Naive B cell (primary cell): ENCODE measurements at regions not wholly inside any gene's neighbourhood (a gene's known extent, or its start where the extent isn't known, plus 50 kb on each side); places are given as distances from the start of the nearest gene placed in this dataset.
A peak's percentile ranks its signal among the peaks of the same experiment; 100 is the strongest.

Source experiments
- ATAC-seq, 2 donors: fragments of 150-1000 bp; cut with Tn5 transposase; 2 replicates each; pipeline ENCODE4 v1.10.0; 2021; ENCODE audit warnings: low read depth in 2 of 2, mild to moderate bottlenecking in 2 of 2, moderate library complexity in 2 of 2
- DNase-seq: peaks from one replicate; pipeline ENCODE4 v3.0.0; 2022
- H3K27ac Mint-ChIP-seq, 6 donors: one replicate each; pipeline ENCODE4 v1.8.0; 2020 to 2022; ENCODE audit warnings: mild to moderate bottlenecking in 6 of 6, mixed read lengths in 6 of 6, moderate library complexity in 5 of 6, inconsistent platforms in 2 of 6
- H3K27me3 Mint-ChIP-seq, 3 donors: one replicate each; pipeline ENCODE4 v1.8.0; 2021 to 2022; ENCODE audit warnings: mixed read lengths in 3 of 3, mild to moderate bottlenecking in 1 of 3
- H3K36me3 Mint-ChIP-seq, 2 donors: one replicate each; pipeline ENCODE4 v1.8.0; 2020 to 2022; ENCODE audit warnings: mixed read lengths in 2 of 2, inconsistent platforms in 1 of 2, mild to moderate bottlenecking in 1 of 2
- H3K4me1 Mint-ChIP-seq, 3 donors: one replicate each; pipeline ENCODE4 v1.8.0; 2020 to 2022; ENCODE audit warnings: mixed read lengths in 3 of 3, inconsistent platforms in 1 of 3, mild to moderate bottlenecking in 1 of 3, moderate library complexity in 1 of 3
- H3K4me3 Mint-ChIP-seq, 8 donors: one replicate each; pipeline ENCODE4 v1.8.0; 2020 to 2022; ENCODE audit warnings: mild to moderate bottlenecking in 8 of 8, mixed read lengths in 8 of 8, moderate library complexity in 8 of 8, inconsistent platforms in 2 of 8
- H3K9me3 Mint-ChIP-seq, 7 donors: one replicate each; pipeline ENCODE4 v1.8.0; 2020 to 2022; ENCODE audit warnings: mixed read lengths in 7 of 7, mild to moderate bottlenecking in 5 of 7, inconsistent platforms in 2 of 7, moderate library complexity in 1 of 7

DNA sequence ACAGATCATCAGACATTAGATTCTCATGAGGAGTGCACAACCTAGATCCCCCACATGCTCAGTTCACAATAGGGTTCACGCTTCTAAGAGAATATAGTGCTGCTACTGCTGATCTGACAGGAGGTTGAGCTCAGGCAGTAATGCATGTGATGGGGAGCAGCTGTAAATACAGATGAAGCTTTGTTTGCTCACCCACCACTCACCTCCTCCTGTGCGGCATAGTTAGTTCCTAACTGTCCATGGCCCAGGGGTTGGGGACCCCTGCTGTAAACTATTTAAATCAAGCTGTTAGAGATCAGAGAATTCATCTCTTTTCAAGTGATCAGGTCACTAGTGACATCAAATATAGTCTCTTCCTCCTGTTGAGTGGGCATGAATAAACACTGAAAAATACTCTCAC, 88.8 kb upstream of the ACVR2A start:
- ATAC-seq (no peak), DNase-seq (no peak)
- H3K27ac Mint-ChIP-seq, result no peak overlapping the region
- no peaks in the 10 kb centered on the region for H3K27me3 Mint-ChIP-seq
- H3K9me3 Mint-ChIP-seq, result no peaks in the 10 kb centered on the region
- no peaks in the 10 kb centered on the region for H3K4me1 Mint-ChIP-seq
- no peaks in the 10 kb centered on the region for H3K36me3 Mint-ChIP-seq
- H3K4me3 Mint-ChIP-seq, result no peak overlapping the region

DNA sequence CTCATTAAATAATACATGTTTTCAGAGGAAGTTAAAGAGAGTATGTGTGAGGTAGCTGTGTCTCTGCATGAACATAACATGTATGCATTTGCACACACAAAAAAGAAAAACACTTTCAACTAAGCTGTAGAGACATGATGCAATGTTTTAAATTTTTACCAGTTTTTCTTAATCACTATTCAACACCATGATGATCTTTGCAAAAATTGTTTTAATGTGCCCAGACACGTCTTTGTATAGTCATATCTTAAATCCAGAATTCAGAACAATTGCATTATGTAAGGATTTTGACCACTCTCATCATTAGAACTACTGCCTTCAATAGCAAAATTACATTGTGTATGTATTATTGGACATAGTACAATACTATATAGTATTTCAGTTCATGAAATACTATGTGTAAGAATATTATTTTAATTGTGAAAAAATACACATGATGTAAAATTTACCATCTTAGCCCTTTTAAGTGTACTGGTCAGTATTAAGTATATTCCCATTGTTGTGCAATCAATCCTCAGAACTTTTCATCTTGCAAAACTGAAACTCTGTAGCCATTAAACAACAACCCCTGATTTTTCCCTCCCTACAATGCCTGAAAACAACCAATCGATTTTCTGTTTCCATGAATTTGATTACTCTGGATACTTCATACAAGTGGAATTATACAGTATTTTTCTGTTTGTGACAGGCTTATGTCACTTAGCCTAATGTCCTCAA, 104.5 kb upstream of the ACVR2A start:
- ATAC-seq (no peak), DNase-seq (no peak)
- no peaks in the 10 kb centered on the region for H3K4me1 Mint-ChIP-seq
- peaks cover 0 to 11% (median 4%) of the 10 kb centered on the region in 7 donors for H3K9me3 Mint-ChIP-seq
- no peak overlapping the region for H3K4me3 Mint-ChIP-seq
- H3K27me3 Mint-ChIP-seq, result no peaks in the 10 kb centered on the region
- no peak overlapping the region for H3K27ac Mint-ChIP-seq
- no peaks in the 10 kb centered on the region for H3K36me3 Mint-ChIP-seq

GRCh38 chr2:147739508-147739907, 105.3 kb upstream of the ACVR2A start:
- H3K36me3 Mint-ChIP-seq, result no peaks in the 10 kb centered on the region
- H3K27me3 Mint-ChIP-seq, result no peaks in the 10 kb centered on the region
- DNase-seq, result no peak
- H3K4me1 Mint-ChIP-seq, result no peaks in the 10 kb centered on the region
- ATAC-seq, result no peak
- H3K27ac Mint-ChIP-seq, result peak overlapping the region in 1 of 6 donors; percentile 18
- peaks cover 0 to 11% (median 4%) of the 10 kb centered on the region in 7 donors for H3K9me3 Mint-ChIP-seq
- no peak overlapping the region for H3K4me3 Mint-ChIP-seq

DNA sequence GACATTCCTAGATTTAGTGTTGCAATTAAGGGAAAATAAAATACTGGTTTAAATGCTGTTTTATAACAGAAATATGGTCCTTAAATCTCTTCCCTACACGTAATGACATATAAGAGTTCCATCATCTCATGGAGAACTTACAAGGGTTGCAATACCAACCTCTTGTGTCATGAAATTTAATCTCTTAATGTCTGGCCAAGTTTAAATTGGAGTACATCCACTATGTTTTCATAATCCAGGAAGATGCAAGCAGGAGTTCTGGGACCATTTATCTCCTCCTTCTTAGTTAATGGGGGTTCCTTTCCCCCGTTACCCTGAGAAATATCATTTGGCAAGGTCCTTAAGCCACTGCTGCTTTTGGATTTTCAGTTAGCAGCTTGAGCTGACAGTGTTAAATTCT, 126.0 kb upstream of the ACVR2A start:
- no peak overlapping the region for H3K27ac Mint-ChIP-seq
- H3K4me1 Mint-ChIP-seq, result no peaks in the 10 kb centered on the region
- H3K27me3 Mint-ChIP-seq, result no peaks in the 10 kb centered on the region
- no peak overlapping the region for H3K4me3 Mint-ChIP-seq
- H3K9me3 Mint-ChIP-seq, result peaks cover 0 to 4% (median 0%) of the 10 kb centered on the region in 7 donors
- no peak for DNase-seq
- no peak for ATAC-seq
- H3K36me3 Mint-ChIP-seq, result no peaks in the 10 kb centered on the region

DNA sequence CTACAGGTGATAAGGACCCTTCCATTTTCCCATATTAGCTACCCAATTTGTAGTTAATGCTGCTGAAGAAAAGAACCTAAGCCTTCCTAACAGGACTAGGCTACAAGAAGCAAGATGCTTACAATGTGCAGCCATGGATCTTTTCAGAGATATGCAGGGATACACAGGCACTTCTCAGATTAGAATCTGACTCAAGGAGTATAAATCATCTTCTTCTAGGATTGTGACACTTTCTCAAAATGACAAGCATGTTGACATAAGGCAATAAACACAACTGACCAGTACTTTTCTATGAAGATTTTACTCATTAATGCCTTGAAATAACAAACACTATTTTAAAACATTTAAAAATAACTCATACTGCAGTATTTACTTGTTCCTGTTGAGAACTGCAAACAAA, 127.9 kb upstream of the ACVR2A start:
- no peak for DNase-seq
- Mint-ChIP-seq H3K27ac (no peak overlapping the region), H3K36me3 (peaks cover 8 to 10% of the 10 kb centered on the region in 2 donors), H3K27me3 (no peaks in the 10 kb centered on the region), H3K4me3 (no peak overlapping the region), H3K9me3 (peaks cover 5 to 17% (median 10%) of the 10 kb centered on the region in 7 donors), H3K4me1 (no peaks in the 10 kb centered on the region)
- ATAC-seq, result no peak

- ATAC-seq (no peak), DNase-seq (no peak)
- H3K36me3 Mint-ChIP-seq, result peaks cover 8 to 13% of the 10 kb centered on the region in 2 donors
- no peak overlapping the region for H3K27ac Mint-ChIP-seq
- H3K4me3 Mint-ChIP-seq, result no peak overlapping the region
- no peaks in the 10 kb centered on the region for H3K27me3 Mint-ChIP-seq
- peaks cover 5 to 28% (median 14%) of the 10 kb centered on the region in 7 donors for H3K9me3 Mint-ChIP-seq
- H3K4me1 Mint-ChIP-seq, result no peaks in the 10 kb centered on the region
Observed at GRCh38 chr2:147715807-147716206, 129.0 kb upstream of the ACVR2A start.

DNA sequence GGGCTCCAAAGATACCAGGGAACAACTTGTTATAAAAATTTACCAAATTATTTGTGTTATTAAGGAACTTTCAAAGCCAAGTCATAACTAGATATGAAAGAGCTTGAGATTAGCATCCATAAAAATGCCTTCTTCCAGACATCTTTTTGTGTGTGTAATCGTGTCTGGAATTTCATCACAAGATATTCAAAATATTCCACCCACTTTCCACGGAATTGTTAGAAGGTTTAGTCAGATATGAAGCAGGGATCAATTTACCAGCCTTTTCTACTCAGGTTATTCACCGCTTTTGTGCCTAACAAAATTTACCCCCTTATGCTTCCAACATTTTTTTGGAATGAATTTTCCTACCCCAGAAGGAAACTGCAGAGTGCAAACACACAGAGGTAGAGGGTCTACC, 130.2 kb upstream of the ACVR2A start:
- H3K27me3 Mint-ChIP-seq, result no peaks in the 10 kb centered on the region
- peaks cover 8 to 13% of the 10 kb centered on the region in 2 donors for H3K36me3 Mint-ChIP-seq
- H3K4me3 Mint-ChIP-seq, result no peak overlapping the region
- peaks cover 5 to 29% (median 14%) of the 10 kb centered on the region in 7 donors for H3K9me3 Mint-ChIP-seq
- ATAC-seq (no peak), DNase-seq (no peak)
- no peaks in the 10 kb centered on the region for H3K4me1 Mint-ChIP-seq
- no peak overlapping the region for H3K27ac Mint-ChIP-seq

GRCh38 chr2:147713349-147713748, 131.5 kb upstream of the ACVR2A start:
- DNase-seq, result no peak
- no peak overlapping the region for H3K4me3 Mint-ChIP-seq
- H3K9me3 Mint-ChIP-seq, result peaks cover 5 to 29% (median 14%) of the 10 kb centered on the region in 7 donors
- H3K36me3 Mint-ChIP-seq, result peaks cover 8 to 13% of the 10 kb centered on the region in 2 donors
- H3K4me1 Mint-ChIP-seq, result no peaks in the 10 kb centered on the region
- ATAC-seq, result no peak
- H3K27ac Mint-ChIP-seq, result no peak overlapping the region
- no peaks in the 10 kb centered on the region for H3K27me3 Mint-ChIP-seq

GRCh38 chr2:147712051-147712450, 132.8 kb upstream of the ACVR2A start:
- Mint-ChIP-seq H3K27ac (no peak overlapping the region), H3K4me3 (no peak overlapping the region), H3K36me3 (peaks cover 8 to 13% of the 10 kb centered on the region in 2 donors), H3K9me3 (peaks cover 7 to 29% (median 14%) of the 10 kb centered on the region in 7 donors), H3K27me3 (no peaks in the 10 kb centered on the region), H3K4me1 (no peaks in the 10 kb centered on the region)
- no peak for DNase-seq
- ATAC-seq, result no peak

- Mint-ChIP-seq H3K27me3 (no peaks in the 10 kb centered on the region), H3K36me3 (peaks cover 8 to 13% of the 10 kb centered on the region in 2 donors), H3K9me3 (peaks cover 7 to 29% (median 14%) of the 10 kb centered on the region in 7 donors), H3K4me1 (no peaks in the 10 kb centered on the region), H3K4me3 (no peak overlapping the region), H3K27ac (no peak overlapping the region)
- DNase-seq (no peak), ATAC-seq (no peak)
Observed at GRCh38 chr2:147711031-147711430, 133.8 kb upstream of the ACVR2A start.

DNA sequence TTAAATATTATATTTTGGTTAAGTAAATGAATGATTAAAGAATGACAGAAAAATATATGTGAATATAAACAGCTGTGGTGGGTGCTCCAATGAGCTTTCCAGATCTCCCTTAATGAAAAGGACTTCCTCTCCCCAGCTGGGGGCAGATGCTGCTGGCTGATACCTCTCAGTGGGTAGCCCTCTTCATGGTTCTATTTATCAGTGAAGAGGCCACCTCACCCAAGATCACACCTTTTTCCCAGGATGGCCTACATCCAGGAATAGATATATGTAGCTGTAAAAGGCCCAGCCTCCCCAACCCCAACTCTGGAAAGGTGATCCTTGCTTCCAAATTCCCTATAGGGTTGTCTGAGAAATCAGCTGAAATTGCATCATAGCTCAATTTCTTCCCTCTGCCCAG, 135.2 kb upstream of the ACVR2A start:
- DNase-seq (no peak), ATAC-seq (no peak)
- no peaks in the 10 kb centered on the region for H3K27me3 Mint-ChIP-seq
- no peaks in the 10 kb centered on the region for H3K4me1 Mint-ChIP-seq
- peaks cover 7 to 29% (median 14%) of the 10 kb centered on the region in 7 donors for H3K9me3 Mint-ChIP-seq
- H3K27ac Mint-ChIP-seq, result no peak overlapping the region
- no peak overlapping the region for H3K4me3 Mint-ChIP-seq
- peaks cover 8 to 13% of the 10 kb centered on the region in 2 donors for H3K36me3 Mint-ChIP-seq

GRCh38 chr2:147703171-147703570, 141.7 kb upstream of the ACVR2A start:
- ATAC-seq (no peak), DNase-seq (no peak)
- Mint-ChIP-seq H3K4me1 (no peaks in the 10 kb centered on the region), H3K4me3 (no peak overlapping the region), H3K27ac (no peak overlapping the region), H3K27me3 (peaks cover 0 to 4% (median 0%) of the 10 kb centered on the region in 3 donors), H3K9me3 (peaks cover 0 to 11% (median 6%) of the 10 kb centered on the region in 7 donors), H3K36me3 (no peaks in the 10 kb centered on the region)

DNA sequence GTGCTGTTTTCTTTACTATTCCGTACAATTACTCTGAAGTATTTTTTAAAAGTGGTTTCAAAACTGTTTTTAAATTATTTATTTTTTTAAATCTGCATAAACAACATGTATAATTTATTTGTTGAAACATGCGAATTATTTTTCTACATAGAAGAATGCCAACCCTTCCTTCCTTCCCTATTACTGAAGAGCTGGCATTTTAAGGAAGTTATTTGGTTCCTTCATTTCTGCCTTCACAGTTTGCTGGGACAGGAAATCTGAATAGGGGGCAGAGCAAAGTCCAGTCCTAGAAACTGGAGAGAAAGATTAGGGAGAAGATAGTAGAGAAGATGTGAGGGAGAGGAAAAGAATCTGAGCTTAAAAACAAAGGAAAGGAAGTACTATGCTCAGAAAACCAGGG, 146.7 kb upstream of the ACVR2A start:
- DNase-seq, result no peak
- ATAC-seq, result no peak
- Mint-ChIP-seq H3K4me1 (no peaks in the 10 kb centered on the region), H3K27ac (no peak overlapping the region), H3K9me3 (peaks cover 0 to 7% (median 6%) of the 10 kb centered on the region in 7 donors), H3K4me3 (no peak overlapping the region), H3K27me3 (peaks cover 0 to 8% (median 0%) of the 10 kb centered on the region in 3 donors), H3K36me3 (no peaks in the 10 kb centered on the region)

DNA sequence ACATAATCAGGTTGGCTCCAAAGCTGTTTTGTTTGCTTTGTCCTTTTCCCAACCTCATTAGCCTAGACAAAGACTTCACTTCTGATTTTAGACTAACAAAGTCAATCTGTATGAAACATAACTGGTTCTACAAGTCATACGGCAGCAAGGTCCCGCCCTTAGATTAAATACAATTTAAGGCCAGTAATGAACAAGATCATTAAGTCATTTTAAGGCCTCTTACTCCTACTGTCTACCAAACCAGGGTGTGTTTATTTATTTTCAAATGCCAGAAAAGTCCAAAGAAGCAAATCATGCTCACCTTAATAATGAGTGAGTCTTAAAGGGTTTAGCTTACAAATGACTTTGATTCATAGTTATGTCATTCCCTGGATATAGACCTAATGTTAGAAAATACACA, 148.4 kb upstream of the ACVR2A start:
- ATAC-seq (no peak), DNase-seq (no peak)
- no peak overlapping the region for H3K4me3 Mint-ChIP-seq
- H3K27me3 Mint-ChIP-seq, result peaks cover 0 to 5% (median 0%) of the 10 kb centered on the region in 3 donors
- H3K9me3 Mint-ChIP-seq, result peaks cover 0 to 7% (median 3%) of the 10 kb centered on the region in 7 donors
- no peaks in the 10 kb centered on the region for H3K36me3 Mint-ChIP-seq
- no peak overlapping the region for H3K27ac Mint-ChIP-seq
- no peaks in the 10 kb centered on the region for H3K4me1 Mint-ChIP-seq
